ENCODE measurements at regions not wholly inside any gene's neighbourhood (a gene's known extent, or its start where the extent isn't known, plus 50 kb on each side); places are given as distances from the start of the nearest gene placed in this dataset.

- H3K27me3 ChIP-seq (ENCODE audit: insufficient read depth, insufficient read length), result no peaks in the 10 kb centered on the region
- H3K9me3 ChIP-seq (ENCODE audit: insufficient read depth, low read length), result no peaks in the 10 kb centered on the region
- H3K4me1 ChIP-seq (ENCODE audit: insufficient read depth, insufficient read length), result no peaks in the 10 kb centered on the region
- H3K4me3 ChIP-seq (ENCODE audit: insufficient read length, low read depth), result no peak overlapping the region
- TF ChIP-seq SUZ12 (IDR thresholded peaks at IDR 0.05; ENCODE audit: extremely low read depth, insufficient read depth, insufficient read length) (no peak), YY1 (IDR thresholded peaks at IDR 0.05; ENCODE audit: insufficient read depth, insufficient read length) (no peak), ZNF274 (IDR thresholded peaks at IDR 0.05; ENCODE audit: low read depth, low read length) (no peak)
- DNase-seq (ENCODE audit: low read depth, low spot score), result no peak
- no peaks in the 10 kb centered on the region for H3K36me3 ChIP-seq (ENCODE audit: insufficient read depth, insufficient read length, low read length)
- H3K9ac ChIP-seq (ENCODE audit: insufficient read length, low read depth), result no peak overlapping the region
Measured at GRCh38 chr4:66331761-66332160, 661.5 kb upstream of the EPHA5 start.

- Histone ChIP-seq H3K9ac (ENCODE audit: insufficient read length, low read depth) (no peak overlapping the region), H3K4me1 (ENCODE audit: insufficient read depth, insufficient read length) (no peaks in the 10 kb centered on the region), H3K4me3 (ENCODE audit: insufficient read length, low read depth) (no peak overlapping the region), H3K36me3 (ENCODE audit: insufficient read depth, insufficient read length, low read length) (no peaks in the 10 kb centered on the region), H3K27me3 (ENCODE audit: insufficient read depth, insufficient read length) (no peaks in the 10 kb centered on the region), H3K9me3 (ENCODE audit: insufficient read depth, low read length) (no peaks in the 10 kb centered on the region)
- no peak for DNase-seq (ENCODE audit: low read depth, low spot score)
- TF ChIP-seq ZNF274 (IDR thresholded peaks at IDR 0.05; ENCODE audit: low read depth, low read length) (no peak), SUZ12 (IDR thresholded peaks at IDR 0.05; ENCODE audit: extremely low read depth, insufficient read depth, insufficient read length) (no peak), YY1 (IDR thresholded peaks at IDR 0.05; ENCODE audit: insufficient read depth, insufficient read length) (no peak)
Measured at GRCh38 chr4:66330125-66330524, 659.8 kb upstream of the EPHA5 start.

GRCh38 chr4:66328803-66329574 lies 658.7 kb upstream of the EPHA5 start:
- H3K9me3 ChIP-seq (ENCODE audit: insufficient read depth, low read length), result no peaks in the 10 kb centered on the region
- TF ChIP-seq ZNF274 (IDR thresholded peaks at IDR 0.05; ENCODE audit: low read depth, low read length) (no peak), YY1 (IDR thresholded peaks at IDR 0.05; ENCODE audit: insufficient read depth, insufficient read length) (no peak), SUZ12 (IDR thresholded peaks at IDR 0.05; ENCODE audit: extremely low read depth, insufficient read depth, insufficient read length) (no peak)
- no peaks in the 10 kb centered on the region for H3K4me1 ChIP-seq (ENCODE audit: insufficient read depth, insufficient read length)
- H3K27me3 ChIP-seq (ENCODE audit: insufficient read depth, insufficient read length), result no peaks in the 10 kb centered on the region
- no peaks in the 10 kb centered on the region for H3K36me3 ChIP-seq (ENCODE audit: insufficient read depth, insufficient read length, low read length)
- DNase-seq (ENCODE audit: low read depth, low spot score), result no peak
- H3K9ac ChIP-seq (ENCODE audit: insufficient read length, low read depth), result no peak overlapping the region
- no peak overlapping the region for H3K4me3 ChIP-seq (ENCODE audit: insufficient read length, low read depth)

- TF ChIP-seq YY1 (IDR thresholded peaks at IDR 0.05; ENCODE audit: insufficient read depth, insufficient read length) (no peak), ZNF274 (IDR thresholded peaks at IDR 0.05; ENCODE audit: low read depth, low read length) (no peak), SUZ12 (IDR thresholded peaks at IDR 0.05; ENCODE audit: extremely low read depth, insufficient read depth, insufficient read length) (no peak)
- Histone ChIP-seq H3K4me1 (ENCODE audit: insufficient read depth, insufficient read length) (no peaks in the 10 kb centered on the region), H3K9ac (ENCODE audit: insufficient read length, low read depth) (no peak overlapping the region), H3K4me3 (ENCODE audit: insufficient read length, low read depth) (no peak overlapping the region), H3K36me3 (ENCODE audit: insufficient read depth, insufficient read length, low read length) (no peaks in the 10 kb centered on the region), H3K27me3 (ENCODE audit: insufficient read depth, insufficient read length) (no peaks in the 10 kb centered on the region), H3K9me3 (ENCODE audit: insufficient read depth, low read length) (peaks cover 10% of the 10 kb centered on the region; the same call in 1 of the 2 replicates)
- DNase-seq (ENCODE audit: low read depth, low spot score), result no peak
Measured at GRCh38 chr4:66307641-66308438, 637.6 kb upstream of the EPHA5 start.

- H3K4me3 ChIP-seq (ENCODE audit: insufficient read length, low read depth), result no peak overlapping the region
- H3K9me3 ChIP-seq (ENCODE audit: insufficient read depth, low read length), result no peaks in the 10 kb centered on the region
- H3K36me3 ChIP-seq (ENCODE audit: insufficient read depth, insufficient read length, low read length), result no peaks in the 10 kb centered on the region
- DNase-seq (ENCODE audit: low read depth, low spot score), result no peak
- no peaks in the 10 kb centered on the region for H3K27me3 ChIP-seq (ENCODE audit: insufficient read depth, insufficient read length)
- TF ChIP-seq SUZ12 (IDR thresholded peaks at IDR 0.05; ENCODE audit: extremely low read depth, insufficient read depth, insufficient read length) (no peak), YY1 (IDR thresholded peaks at IDR 0.05; ENCODE audit: insufficient read depth, insufficient read length) (no peak)
- H3K4me1 ChIP-seq (ENCODE audit: insufficient read depth, insufficient read length), result no peaks in the 10 kb centered on the region
- H3K9ac ChIP-seq (ENCODE audit: insufficient read length, low read depth), result no peak overlapping the region
Measured at GRCh38 chr4:66300336-66300934, 630.1 kb upstream of the EPHA5 start.

GRCh38 chr4:66298569-66298968 lies 628.3 kb upstream of the EPHA5 start:
- no peak for DNase-seq (ENCODE audit: low read depth, low spot score)
- H3K9me3 ChIP-seq (ENCODE audit: insufficient read depth, low read length), result no peaks in the 10 kb centered on the region
- no peak overlapping the region for H3K9ac ChIP-seq (ENCODE audit: insufficient read length, low read depth)
- no peak overlapping the region for H3K4me3 ChIP-seq (ENCODE audit: insufficient read length, low read depth)
- no peaks in the 10 kb centered on the region for H3K27me3 ChIP-seq (ENCODE audit: insufficient read depth, insufficient read length)
- H3K36me3 ChIP-seq (ENCODE audit: insufficient read depth, insufficient read length, low read length), result no peaks in the 10 kb centered on the region
- no peaks in the 10 kb centered on the region for H3K4me1 ChIP-seq (ENCODE audit: insufficient read depth, insufficient read length)
- no peak for TF ChIP-seq SUZ12 (IDR thresholded peaks at IDR 0.05; ENCODE audit: extremely low read depth, insufficient read depth, insufficient read length)
- TF ChIP-seq ZNF274 (IDR thresholded peaks at IDR 0.05; ENCODE audit: low read depth, low read length), result no peak
- TF ChIP-seq YY1 (IDR thresholded peaks at IDR 0.05; ENCODE audit: insufficient read depth, insufficient read length), result no peak

- no peaks in the 10 kb centered on the region for H3K27me3 ChIP-seq (ENCODE audit: insufficient read depth, insufficient read length)
- TF ChIP-seq YY1 (IDR thresholded peaks at IDR 0.05; ENCODE audit: insufficient read depth, insufficient read length) (no peak), ZNF274 (IDR thresholded peaks at IDR 0.05; ENCODE audit: low read depth, low read length) (no peak), SUZ12 (IDR thresholded peaks at IDR 0.05; ENCODE audit: extremely low read depth, insufficient read depth, insufficient read length) (no peak)
- no peaks in the 10 kb centered on the region for H3K9me3 ChIP-seq (ENCODE audit: insufficient read depth, low read length)
- no peaks in the 10 kb centered on the region for H3K4me1 ChIP-seq (ENCODE audit: insufficient read depth, insufficient read length)
- H3K4me3 ChIP-seq (ENCODE audit: insufficient read length, low read depth), result no peak overlapping the region
- DNase-seq (ENCODE audit: low read depth, low spot score), result no peak
- H3K9ac ChIP-seq (ENCODE audit: insufficient read length, low read depth), result no peak overlapping the region
- H3K36me3 ChIP-seq (ENCODE audit: insufficient read depth, insufficient read length, low read length), result no peaks in the 10 kb centered on the region
Measured at GRCh38 chr4:66297703-66298102, 627.4 kb upstream of the EPHA5 start.

Measured in NT2/D1 (cell line).